ENCODE measurements at regions not wholly inside any gene's neighbourhood (a gene's known extent, or its start where the extent isn't known, plus 50 kb on each side); places are given as distances from the start of the nearest gene placed in this dataset.

DNA sequence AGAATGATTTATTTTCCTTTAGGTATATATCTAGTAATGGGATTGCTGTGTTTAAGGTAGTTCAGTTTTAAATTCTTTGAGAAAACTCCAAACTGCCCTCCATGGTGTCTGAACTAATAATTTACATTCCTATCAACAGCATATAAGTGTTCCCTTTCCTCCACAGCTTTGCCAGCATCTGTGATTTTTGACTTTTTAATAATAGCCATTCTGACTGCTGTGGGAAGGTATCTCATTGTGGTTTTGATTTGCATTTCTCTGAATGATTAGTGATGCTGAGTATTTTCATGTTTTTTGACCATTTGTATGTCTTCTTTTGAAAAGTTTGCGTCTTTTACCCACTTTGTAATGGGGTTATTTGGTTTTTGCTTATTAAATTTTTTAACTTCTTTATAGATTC is 571.6 kb upstream of the CCDC54 start:
- no peak for DNase-seq

DNA sequence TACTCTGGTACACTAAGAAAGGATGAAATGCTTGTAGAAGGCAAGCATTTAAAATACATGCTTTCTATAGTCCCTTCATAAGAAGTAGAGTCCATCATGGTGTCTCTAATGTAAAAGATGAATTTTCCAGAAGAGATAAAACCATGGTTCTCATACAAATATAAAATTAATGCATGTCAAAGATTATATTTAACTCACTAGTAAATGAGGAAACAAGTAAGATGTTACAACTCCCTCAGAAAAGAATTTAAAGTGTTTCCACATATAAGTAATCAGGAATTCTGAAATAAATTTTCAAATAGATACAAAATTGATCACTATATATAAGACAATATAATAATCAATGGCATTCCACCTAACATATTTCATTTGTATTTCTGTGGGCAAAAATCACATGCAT is 570.3 kb upstream of the CCDC54 start:
- no peak for DNase-seq

- no peak for DNase-seq
These were observed 568.2 kb upstream of the CCDC54 start for GRCh38 chr3:106809041-106809440.

DNA sequence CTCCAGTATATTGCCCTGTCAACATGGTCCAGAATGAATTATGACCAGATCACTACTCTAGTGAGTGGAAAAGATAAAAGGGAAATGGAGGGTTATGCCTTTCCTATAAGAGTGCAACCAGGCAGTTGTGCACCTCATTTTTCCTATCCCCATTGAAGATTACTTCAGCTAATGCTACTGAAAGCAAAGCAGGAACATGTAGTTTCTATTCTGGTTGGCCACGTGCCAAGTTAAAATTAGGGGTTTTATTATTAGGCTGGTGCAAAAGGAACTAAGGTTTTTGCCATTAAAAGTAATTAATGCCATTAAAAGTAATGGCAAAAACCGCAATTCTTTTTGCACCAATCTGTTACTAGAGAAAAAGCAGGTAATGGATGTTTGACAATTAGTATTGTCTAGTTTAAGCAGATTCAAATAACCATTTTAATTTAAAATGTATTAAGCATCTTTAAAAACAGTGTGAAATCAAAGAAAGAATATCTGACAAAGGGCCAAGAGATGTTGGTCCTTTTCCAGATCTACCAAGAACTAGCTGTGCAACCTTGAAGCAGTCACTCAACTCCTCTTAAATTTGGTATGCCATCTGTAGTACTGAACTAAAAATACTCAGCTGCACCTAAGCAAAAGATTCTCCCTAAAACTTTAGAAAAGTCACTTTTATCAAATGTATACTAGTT is 567.5 kb upstream of the CCDC54 start:
- DNase-seq, result no peak

- no peak for DNase-seq
These were observed 566.9 kb upstream of the CCDC54 start for GRCh38 chr3:106810300-106810875.

GRCh38 chr3:106811376-106811775 is 565.9 kb upstream of the CCDC54 start:
- DNase-seq, result no peak

DNA sequence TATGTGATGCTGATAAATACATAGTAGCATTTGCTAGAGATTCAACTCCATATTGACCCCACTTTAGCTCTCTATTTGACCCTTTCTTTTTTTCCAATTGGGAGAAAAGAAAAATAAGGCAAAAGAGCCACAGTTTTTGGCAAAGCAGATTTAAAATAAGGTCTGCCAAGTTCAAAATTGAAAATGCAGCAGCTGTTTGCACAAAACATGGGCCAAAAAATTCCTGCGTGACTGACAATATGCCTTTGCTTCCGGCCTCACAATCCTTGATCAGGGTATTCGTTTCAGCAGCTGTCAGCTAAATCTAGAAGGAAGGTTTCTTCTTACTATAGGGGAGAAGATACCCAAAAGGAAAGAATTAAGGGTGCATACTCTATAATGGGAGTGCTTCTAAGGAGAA is 563.5 kb upstream of the CCDC54 start:
- no peak for DNase-seq

GRCh38 chr3:106814231-106814630 is 563.0 kb upstream of the CCDC54 start:
- DNase-seq, result no peak

DNA sequence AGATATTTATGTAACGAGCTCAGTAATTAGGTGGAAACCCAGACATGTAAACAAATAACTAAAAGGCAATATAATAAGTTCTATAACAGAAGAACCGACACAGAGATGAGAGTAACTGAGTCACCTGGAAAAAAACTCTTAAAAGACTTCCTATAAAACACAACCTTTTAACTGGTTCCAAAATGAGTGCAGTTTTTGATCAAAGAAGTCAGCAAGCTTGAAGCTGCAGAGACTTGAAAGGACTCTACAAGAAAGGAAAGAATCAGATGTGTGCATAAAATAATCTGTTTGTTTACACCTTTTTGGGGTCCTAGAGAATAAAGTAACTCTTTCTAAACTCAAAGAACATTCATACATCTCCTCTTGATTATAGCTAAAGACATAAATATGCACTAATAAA is 560.4 kb upstream of the CCDC54 start:
- no peak for DNase-seq

- DNase-seq, result no peak
These were observed 559.5 kb upstream of the CCDC54 start for GRCh38 chr3:106817706-106818105.

- no peak for DNase-seq
These were observed 557.8 kb upstream of the CCDC54 start for GRCh38 chr3:106819440-106819839.

- no peak for DNase-seq
These were observed 556.4 kb upstream of the CCDC54 start for GRCh38 chr3:106820726-106821362.

- DNase-seq, result no peak
These were observed 555.4 kb upstream of the CCDC54 start for GRCh38 chr3:106821801-106822200.

GRCh38 chr3:106822204-106822603 is 555.0 kb upstream of the CCDC54 start:
- DNase-seq, result no peak

- no peak for DNase-seq
These were observed 553.5 kb upstream of the CCDC54 start for GRCh38 chr3:106823701-106824100.

- DNase-seq, result no peak
These were observed 552.4 kb upstream of the CCDC54 start for GRCh38 chr3:106824856-106825255.

GRCh38 chr3:106825962-106826605 is 551.2 kb upstream of the CCDC54 start:
- no peak for DNase-seq

DNA sequence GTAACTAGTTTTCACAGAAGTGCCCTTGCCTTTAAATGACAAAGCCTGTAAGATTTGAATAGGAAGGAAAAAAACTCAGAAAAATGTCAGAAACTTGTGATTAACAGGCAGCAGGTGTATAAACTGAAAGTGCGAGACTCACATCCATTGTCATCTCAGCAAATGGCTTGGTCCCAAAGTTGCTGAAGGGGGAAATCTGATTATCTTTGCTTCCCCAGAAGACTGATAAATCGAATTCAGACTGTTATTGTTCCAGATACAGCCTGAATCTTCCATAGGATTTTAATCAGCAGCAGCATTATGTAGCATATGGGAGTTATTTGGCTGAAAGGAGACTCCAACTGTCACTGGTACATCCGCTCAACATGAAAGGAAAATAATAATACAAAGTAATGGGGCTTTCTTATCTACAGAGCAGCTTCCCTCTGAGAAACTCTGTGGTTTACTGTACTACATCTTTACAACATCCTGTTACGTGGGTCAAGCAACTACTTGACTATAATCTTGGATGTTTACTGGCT is 550.4 kb upstream of the CCDC54 start:
- no peak for DNase-seq

DNA sequence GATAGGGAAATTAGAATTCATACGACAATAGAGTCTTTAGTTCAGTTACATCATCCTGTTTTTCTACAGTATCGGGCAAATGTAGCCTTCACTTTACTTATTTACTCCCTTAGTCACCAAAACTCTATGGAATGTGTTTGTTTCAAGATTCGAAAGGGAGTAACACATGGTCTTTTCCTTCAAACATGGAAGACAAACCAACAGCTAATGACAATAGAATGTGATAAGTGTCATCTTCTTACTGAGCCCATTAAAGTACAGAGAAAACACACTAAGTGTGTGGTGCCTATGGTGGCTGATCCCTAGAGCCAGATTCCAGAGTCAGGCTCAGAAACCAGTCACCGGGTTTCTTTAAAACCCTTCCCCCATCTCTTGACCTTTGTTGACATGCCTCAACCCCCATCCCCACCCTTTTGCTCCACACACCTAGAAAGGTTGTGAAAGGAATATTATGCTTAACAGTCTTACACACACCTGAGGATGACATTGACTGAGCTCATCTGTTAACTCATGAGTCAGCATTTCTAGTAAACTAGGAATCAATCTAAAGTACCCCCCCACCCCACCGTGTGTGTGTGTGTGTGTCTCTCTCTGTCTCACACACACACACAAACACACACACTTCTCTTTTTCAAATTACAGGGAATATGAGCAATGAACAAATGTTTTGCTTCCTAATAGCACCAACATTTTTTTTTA is 549.6 kb upstream of the CCDC54 start:
- DNase-seq, result no peak

DNA sequence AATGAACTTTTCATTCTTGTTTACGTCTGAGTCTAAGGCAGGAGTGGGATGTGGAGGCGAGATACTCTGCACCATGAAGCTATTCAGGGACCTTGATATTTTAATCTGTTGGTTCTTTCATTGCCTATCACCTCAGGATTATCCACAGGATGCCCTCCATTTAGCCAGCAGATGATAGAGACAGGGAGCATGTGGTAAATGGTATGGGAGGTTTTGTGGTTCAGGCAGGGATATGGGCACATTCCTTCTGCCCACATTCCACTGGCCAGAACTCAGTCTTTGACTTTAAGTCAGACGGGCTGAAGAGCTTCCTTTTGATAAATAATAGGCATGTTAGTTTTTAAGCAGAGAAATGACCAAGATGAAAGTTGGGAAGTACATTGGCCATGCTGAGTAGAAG is 548.0 kb upstream of the CCDC54 start:
- no peak for DNase-seq

GRCh38 chr3:106830334-106830733 is 546.9 kb upstream of the CCDC54 start:
- no peak for DNase-seq

DNA sequence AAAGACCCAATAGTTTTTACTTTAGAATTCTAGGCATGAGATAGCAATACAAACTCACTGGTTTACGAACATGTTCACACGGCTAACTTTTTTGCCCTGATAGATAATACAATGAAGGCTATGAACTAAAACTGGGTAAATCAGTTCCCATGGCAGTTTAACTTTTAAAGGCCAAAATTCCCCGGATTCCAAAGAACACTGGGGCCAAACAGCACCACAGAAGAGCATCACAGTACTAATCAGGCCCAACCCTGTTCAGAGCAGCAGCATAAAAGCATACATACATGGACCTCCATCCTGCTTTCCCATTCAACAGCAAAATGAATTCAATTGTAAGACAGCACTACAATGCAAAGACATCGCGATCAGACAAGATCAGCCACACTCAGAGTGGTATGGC is 540.3 kb upstream of the CCDC54 start:
- no peak for DNase-seq

GRCh38 chr3:106837616-106838015 is 539.6 kb upstream of the CCDC54 start:
- no peak for DNase-seq
